Posterior vena cava (tissue), 2 donors: ENCODE measurements at regions not wholly inside any gene's neighbourhood (a gene's known extent, or its start where the extent isn't known, plus 50 kb on each side); places are given as distances from the start of the nearest gene placed in this dataset.
"Not testable (repeated sequence)": the region's sequence is repeated elsewhere in the genome, so short reads cannot be mapped to it uniquely, and the experiment has no call there.

Experiments used
- DNase-seq: peaks from one replicate; pipeline ENCODE4 v3.0.0-alpha.2; 2020; ENCODE audit warnings: low spot score
- intact Hi-C, 2 donors: fragments of 100-400 bp; cut with DNase I; formaldehyde crosslinking; loops; one replicate each; pipeline versions ENCODE4 v1.14.1 to v1.14.2; 2022 to 2023
- donor health status: DM: yes; HTN: yes; CAD: no.
- donor health status: DM: yes; HTN: yes; CAD: no.

DNA sequence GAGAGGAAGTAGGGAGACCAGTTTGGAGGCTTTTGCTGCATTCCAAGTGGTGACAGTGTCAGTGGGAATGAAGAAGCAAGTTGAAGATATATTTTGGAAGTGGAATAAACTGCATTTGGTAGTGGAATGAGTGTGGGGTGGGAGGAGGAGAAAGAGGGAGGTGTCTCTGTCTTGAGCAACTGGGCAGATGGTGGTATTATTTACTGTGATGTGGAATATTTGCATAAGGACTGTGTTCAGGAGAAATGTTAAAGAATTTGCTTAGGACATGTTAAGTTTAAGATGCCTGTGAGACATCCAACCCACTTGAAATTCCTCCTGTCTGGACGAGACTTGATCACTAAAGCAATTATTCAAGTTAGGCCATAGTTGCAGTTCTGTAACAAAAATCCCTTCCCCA is 448.9 kb upstream of the AMOT start:
- intact Hi-C loops: no loop called here
- DNase-seq: no peak

DNA sequence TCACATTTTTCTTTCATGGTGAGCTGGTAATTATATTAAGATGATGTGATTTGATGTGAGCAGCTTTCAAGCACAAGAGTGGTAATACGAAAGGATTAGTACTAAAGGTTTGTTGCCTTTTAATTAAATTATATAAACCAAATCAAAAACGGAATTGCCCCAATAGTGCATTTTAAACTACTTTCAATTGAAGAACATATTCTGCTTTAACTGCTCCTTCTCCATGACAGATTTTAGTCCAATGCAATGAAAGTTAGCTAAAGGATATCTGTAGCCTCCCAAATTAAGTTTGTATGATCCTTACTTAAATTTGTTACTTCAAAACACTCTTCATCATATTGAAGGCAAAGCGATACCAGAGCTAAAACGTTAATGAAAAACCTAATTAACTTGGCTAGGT is 447.1 kb upstream of the AMOT start:
- no peak for DNase-seq
- intact Hi-C loops: no loop called here

DNA sequence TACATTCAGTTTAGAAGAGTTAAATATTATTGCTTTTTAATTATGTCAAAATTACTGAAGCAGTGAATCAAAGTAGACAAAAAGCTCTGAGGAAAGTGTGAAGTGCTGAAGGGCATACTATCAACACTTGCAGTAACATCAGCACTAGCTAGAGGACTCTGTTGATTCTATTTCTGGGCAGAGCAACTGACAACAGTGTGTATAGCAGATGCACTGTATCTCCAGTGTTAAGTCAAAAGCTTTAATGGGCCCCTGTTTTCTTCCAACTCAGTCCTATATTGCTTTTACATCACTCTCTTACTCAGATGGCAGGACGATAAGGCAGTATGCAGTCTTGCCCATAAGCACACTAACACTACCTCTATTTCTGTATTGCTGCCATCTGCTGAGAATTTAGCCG is 435.2 kb upstream of the AMOT start:
- intact Hi-C loops: no loop called here
- no peak for DNase-seq

DNA sequence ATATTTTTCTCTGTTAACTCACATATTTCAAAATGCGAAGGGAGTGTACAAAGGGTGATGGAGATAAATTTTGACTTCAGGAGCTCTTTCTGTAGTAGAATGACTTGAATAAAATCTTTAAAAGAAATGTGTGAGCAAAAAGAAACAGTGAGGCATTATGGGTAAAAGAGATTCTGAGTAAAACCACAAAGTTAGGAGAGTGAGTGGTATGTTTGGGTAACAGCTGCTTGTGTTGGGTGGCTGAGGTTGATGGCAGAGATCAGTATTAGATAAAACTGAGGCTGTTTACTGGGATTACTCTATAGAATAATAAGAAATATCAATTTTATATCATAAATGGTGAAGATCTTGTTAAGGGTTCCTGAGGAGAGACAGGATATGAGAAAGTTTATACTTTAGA is 434.2 kb upstream of the AMOT start:
- intact Hi-C loops: no loop called here

DNA sequence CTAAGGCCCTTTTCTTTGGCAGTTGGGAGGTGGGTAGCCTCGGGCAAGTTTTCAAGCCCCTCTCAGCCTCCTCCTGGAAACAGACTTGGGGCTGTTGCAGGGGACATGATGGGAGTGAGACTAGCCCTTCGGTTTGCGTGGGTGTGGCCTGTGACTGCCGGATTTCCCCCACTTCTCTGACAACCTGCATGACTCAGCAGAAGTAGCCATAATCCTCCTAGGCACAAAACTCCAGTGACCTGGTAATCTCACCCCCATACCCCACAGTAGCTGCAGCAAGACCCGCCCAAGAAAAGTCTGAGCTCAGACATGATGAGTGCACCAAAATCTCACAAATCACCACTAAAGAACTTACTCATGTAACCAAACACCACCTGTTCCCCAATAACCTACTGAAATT is 433.7 kb upstream of the AMOT start:
- DNase-seq: no peak
- intact Hi-C loops: no loop called here

More for the DNA sequence above, 434.2 kb upstream of the AMOT start:
- DNase-seq: no peak

DNA sequence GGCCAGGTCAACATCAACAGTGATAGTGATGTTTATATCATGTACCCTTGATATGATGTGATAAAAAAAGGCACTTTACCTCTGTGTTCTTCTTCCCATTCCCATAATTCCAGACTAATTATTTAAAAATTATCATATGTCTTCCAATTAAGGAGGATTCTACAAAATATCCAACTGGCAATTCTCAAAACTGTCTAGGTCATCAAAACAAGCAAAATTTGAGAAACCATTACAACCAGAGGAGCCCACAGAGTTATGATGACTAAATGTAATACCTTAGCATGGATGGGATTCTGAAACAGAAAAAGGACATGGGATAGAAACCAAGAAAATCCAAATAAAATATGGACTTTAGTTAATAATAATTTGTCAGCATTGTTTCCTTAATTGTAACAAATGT is 428.6 kb upstream of the AMOT start:
- intact Hi-C loops: no loop called here
- DNase-seq: no peak

DNA sequence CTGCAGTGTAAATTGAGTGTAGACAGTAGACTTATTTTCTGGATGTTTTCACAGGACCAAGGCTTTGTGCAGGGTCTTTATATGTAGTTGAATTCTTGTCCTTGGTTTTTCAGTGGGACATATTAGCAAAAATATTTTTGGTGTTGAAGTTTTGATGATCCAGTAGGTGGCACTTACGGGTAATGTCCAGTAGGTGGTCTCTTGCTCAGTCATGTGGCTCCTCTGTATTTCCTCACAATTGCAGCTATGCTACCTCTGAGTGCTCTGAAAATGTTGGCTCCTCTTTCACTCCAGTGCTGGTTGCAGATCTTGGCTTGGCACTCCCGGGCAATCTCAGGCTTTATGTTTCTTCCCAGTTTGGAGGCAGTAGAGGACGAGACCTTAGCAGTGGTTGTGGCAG is 419.8 kb upstream of the AMOT start:
- no peak for DNase-seq
- intact Hi-C loops: no loop called here

DNA sequence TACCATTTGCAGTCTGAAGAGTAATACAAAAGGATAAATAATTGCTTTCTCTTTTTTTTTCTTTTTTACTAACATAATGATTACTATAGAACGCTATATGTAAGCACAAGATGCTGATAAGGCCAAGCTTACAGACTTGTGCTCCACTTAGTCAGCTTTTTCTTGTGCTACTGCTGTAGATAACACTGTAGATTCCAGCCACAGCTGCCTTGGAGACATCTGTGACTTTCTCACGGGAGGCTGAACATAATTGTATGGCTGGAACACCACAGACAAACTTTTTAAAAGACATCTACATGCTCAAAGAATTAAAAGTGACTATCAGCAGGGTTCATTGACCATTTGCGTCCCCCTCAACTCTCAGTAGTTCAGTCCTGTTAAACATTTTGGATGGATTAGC is 381.7 kb upstream of the AMOT start:
- intact Hi-C loops: no loop called here
- DNase-seq: no peak

DNA sequence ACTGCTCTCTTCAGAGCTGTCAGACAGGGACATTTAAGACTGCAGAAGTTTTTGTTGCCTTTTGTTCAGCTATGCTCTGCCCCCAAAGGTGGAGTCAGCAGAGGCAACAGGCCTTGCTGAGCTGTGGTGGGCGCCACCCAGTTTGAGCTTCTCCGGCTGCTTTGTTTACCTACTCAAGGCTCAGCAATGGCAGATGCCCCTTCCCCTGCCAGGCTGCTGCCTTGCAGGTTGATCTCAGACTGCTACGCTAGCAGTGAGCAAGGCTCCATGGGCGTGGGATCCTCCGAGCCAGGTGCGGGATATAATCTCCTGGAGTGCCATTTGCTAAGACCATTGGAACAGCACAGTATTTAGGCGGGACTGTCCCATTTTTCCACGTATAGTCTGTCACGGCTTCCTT is 371.4 kb upstream of the AMOT start:
- peak; percentile 64 for DNase-seq
- intact Hi-C loops: no loop called here

DNA sequence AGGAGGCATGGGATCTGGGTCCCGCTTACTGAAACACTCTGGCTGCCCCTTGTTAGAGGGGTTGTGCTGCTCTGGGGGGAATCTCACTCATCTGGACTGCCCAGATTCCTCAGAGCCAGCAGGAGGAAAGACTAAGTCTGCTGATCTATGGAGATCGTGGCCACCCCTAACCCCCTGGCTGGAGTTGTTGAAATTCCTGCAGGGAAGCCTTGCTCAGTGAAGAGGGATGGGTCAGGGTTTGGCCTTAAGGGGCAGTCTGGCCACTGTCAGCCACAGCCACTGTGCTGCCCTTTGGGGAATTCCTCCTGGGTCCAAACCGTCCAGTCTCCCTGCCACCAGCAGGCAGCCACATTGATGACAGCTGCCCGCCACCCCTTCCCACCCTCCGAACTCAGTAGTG is 362.0 kb upstream of the AMOT start:
- intact Hi-C loops: no loop called here
- DNase-seq: peak; percentile 36

DNA sequence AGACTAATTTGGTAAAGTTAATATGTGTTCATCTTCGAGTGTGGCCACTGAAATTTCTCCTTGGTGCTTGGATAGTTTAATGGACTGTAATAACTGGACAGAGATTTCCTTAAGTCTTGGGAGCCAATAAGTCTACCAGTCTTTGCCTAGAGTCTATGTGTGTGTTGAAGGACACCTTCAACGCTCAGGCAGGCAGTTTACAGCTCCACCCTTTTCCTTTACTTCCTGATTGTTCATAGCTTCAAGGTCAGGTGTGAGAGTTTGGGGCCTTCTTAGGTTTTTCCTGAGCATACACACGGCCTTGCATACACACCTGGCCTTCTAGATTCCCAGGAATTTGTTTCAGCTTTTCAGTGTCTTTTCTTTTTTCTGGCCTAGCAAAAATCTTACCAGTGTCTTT is 355.3 kb upstream of the AMOT start:
- no peak for DNase-seq
- intact Hi-C loops: no loop called here

DNA sequence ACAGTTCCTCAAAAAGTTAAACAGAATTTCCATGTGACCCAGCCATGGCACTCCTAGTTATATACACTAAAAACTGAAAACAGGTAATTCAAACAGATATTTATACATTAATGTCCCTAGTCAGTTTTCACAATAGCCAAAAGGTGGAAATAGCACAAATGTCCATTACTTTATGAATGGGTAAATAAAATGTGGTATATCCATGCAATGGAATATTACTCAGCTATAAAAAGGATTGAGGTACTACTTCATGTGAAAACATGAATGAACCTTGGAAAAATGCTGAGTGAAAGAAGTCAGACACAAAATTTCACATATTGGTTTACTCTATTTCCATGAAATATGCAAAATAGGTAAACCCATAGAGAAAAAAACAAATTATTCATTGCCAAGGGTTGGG is 351.8 kb upstream of the AMOT start:
- intact Hi-C loops: no loop called here
- no peak for DNase-seq

DNA sequence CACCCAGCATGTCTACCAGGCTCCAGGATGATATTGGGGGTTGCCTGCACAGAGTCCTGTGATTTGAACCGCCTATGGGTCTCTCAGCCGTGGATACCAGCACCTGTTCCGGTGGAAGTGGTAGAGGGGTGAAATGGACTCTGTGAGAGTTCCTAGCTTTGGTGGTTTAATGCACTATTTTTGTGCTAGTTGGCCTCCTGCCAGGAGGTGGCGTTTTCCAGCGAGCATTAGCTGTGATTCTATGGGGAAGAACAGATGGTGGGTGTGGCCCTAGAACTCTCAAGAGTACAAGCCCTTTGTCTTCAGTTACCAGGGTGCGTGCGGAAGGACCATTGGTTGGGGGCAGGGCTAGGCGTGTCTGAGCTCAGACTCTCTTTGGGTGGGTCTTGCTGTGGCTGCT is 316.9 kb upstream of the AMOT start:
- no peak for DNase-seq
- intact Hi-C loops: no loop called here

DNA sequence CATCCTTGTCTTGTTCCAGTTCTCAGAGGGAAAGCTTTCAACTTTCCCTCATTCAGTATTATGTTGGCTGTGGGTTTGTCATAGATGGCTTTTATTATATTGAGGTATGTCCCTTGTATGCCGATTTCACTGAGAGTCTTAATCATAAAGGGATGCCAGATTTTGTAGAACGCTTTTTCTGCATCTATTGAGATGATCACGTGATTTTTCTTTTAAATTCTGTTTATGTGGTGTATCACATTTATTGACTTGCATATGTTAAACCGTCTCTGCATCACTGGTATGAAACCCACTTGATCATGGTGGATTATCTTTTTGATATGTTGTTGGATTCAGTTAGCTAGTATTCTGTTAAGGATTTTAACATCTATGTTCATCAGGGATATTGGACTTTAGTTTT is 313.7 kb upstream of the AMOT start:
- intact Hi-C loops, DNase-seq: not testable (repeated sequence)

DNA sequence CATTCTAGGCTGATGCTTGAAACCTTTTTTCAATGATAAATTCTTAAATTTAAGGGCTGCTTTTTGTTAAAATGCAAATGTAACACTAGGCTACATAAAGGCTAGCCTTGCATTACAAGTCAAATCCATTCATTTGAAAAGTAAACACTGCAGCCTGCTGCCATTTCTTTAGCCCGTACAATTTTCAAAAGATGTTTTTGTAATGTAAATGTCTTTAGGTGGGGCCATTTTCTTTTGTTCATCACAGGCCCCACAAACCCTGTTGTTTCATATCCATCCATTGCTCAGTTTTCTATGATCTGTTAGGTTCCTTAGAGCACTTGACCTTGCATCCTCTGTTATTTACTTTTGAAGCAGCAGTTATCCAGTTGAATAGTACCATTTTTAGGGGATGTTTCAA is 296.2 kb upstream of the AMOT start:
- no peak for DNase-seq
- intact Hi-C loops: no loop called here

DNA sequence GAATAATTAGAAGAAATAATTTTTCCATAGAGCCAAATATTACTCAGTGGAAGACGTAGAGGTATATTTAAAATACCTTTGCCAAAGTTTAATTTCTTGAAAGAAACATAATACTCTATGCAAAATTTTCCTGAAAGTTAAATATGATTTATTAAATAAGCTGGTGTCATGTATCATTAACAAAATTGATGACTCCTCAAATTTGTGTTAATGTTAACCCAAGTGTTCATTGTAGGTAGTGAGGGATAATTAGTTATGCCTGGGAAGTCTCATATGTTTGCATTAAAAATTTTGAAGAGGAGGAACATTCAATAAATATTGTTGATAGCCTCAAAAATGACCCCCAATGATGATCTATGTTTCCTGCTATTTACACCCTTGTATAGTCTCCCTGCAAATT is 292.7 kb upstream of the AMOT start:
- no peak for DNase-seq
- intact Hi-C loops: no loop called here

DNA sequence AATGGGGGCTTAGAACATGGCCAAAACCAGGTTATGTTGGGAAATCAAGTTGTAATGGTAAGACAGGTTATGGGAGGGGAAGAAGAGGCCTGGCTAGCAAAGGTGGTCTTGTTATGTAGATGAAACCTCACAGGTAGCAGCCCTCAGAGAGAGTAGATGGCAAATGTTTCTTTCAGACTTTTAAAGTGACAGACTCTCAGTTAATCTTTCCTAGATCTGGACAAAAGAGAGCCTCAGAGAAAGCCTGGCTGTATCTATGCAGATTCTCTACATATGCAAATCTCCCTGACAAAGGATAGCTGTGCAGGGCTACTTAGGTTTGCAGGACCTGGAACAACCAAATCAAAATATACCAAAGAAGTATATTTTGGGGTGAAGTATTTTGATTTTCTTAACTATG is 284.1 kb upstream of the AMOT start:
- DNase-seq: no peak

DNA sequence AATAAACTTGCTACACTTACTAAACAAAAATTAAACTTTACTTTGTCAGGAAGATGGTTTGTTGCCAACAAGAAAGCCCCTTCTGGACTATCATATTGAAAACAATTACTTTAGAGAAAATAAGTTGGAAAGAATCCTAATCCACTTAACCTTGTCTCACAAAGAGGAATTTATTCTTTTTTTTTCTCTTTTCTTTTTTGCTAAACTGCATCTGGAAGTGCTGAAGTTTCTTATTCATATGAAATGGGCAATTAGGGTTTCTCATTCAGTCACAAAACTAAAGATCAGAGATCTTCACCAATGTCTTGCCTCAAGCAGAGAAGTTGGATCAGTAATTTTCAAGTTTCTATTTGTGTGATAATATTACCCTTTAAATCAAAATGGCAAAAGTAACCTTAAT is 234.9 kb upstream of the AMOT start:
- intact Hi-C loops: no loop called here
- no peak for DNase-seq

More for the DNA sequence above, 284.1 kb upstream of the AMOT start:
- intact Hi-C loops: no loop called here

DNA sequence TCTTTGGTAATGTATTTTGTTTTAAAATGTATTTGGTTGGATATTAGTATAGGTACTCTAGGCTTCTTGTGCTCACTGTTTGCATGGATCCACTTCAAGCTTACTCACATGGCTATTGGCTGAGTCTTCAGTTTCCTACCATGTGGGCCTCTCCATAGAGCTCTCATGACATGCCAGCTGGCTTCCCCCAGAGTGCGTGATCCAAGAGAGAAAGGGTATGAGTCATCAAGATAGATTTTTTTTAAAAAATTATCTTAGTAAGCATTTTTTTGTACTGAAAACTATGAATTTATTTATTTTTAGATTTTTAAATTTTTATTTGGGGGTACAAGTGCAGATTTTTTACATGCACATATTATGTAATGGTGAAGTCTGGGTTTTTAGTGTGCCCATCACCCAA is 219.1 kb upstream of the AMOT start:
- no peak for DNase-seq
- intact Hi-C loops: no loop called here

DNA sequence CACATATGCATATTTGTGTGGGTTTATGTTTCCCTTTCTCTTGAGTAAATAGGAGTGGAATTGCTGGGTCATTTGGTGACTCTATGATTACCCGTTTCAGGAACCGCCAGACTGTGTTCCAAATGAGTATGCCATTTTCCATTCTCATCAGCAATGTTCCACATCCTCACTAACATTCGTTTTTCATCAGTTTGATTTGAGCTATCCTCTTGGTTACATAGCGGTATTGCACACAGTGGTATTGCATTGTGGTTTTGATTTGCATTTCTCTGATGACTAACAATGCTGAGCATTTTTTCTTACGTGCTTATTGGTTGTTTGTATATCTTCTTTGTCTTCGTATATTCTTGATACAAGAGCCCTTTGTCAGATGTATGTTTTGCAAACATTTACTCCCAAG is 218.0 kb upstream of the AMOT start:
- intact Hi-C loops: no loop called here
- DNase-seq: no peak

DNA sequence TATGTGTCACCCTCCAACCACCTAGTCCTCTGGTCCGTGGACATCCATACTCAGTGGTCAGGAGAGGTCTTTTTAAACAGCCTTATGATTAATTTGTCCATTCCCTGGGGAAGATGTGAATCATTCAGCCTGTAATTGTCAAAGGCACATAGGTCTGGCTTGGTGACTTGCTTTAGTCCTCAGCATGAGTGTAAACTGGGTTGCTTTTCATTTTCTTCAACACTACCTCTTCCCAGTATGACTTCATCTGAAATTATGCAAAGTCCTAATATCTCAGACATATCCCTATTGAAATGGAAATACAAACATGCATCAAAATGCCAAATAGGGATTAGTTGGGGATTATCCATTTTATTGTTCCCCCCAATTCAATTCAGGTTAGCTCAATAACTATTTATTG is 208.3 kb upstream of the AMOT start:
- DNase-seq: no peak
- intact Hi-C loops: no loop called here

DNA sequence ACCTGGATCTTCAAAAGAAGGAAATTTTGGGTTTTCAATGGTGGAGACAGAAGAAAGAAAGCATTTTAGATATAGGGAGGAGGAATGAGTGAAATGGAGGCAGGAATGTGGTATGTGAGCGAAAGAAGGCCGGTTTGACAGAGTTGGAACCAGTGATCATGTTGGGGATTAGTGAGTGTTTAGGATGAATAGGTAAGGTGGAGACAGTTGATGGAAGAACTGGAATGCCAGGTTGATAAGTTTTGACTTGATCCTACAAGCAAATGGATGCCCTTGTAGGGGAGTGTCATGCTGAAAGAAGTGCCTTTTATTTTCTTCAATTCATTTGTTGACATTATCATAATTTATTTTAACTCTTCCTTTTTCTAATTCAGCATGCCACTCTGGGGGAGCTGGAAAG is 207.8 kb upstream of the AMOT start:
- intact Hi-C loops: no loop called here
- no peak for DNase-seq
